Fibroblast of lung (primary cell): ENCODE measurements at regions not wholly inside any gene's neighbourhood (a gene's known extent, or its start where the extent isn't known, plus 50 kb on each side); places are given as distances from the start of the nearest gene placed in this dataset.

Experiments used
- DNase-seq, 2 donors: peaks; one replicate each; pipeline versions ENCODE4 v3.0.0 to v3.0.0-alpha.2; 2010; ENCODE audit warnings: low read depth in 2 of 2
- H2AFZ ChIP-seq: 2 replicates; pipeline ENCODE4 v1.5.1; 2012; ENCODE audit warnings: low read length, control low read depth, inconsistent platforms
- H3K27ac ChIP-seq: 2 replicates; pipeline ENCODE4 v1.5.1; 2011; ENCODE audit warnings: low read length, control low read depth; ENCODE audit not compliant: insufficient read depth
- H3K27me3 ChIP-seq: 2 replicates; pipeline ENCODE4 v1.5.1; 2011; ENCODE audit warnings: mild to moderate bottlenecking, low read length; ENCODE audit not compliant: control insufficient read depth, insufficient read depth
- H3K36me3 ChIP-seq: 2 replicates; pipeline ENCODE4 v1.5.1; 2011; ENCODE audit warnings: low read length; ENCODE audit not compliant: control insufficient read depth, insufficient read depth
- H3K4me1 ChIP-seq: 2 replicates; pipeline ENCODE4 v1.5.1; 2011; ENCODE audit warnings: low read length; ENCODE audit not compliant: control insufficient read depth, insufficient read depth; ENCODE audit errors: extremely low read depth
- H3K4me2 ChIP-seq: 2 replicates; pipeline ENCODE4 v1.5.1; 2011; ENCODE audit warnings: low read length, control low read depth; ENCODE audit not compliant: insufficient read depth; ENCODE audit errors: extremely low read depth
- H3K4me3 ChIP-seq, 4 experiments: fragments of 200-600 bp in 1 of 4; sonication (generic) in 1 of 4; replicated peaks in 1 of 4; 2 replicates each; pipeline ENCODE4 v1.5.1; 2011 to 2016; ENCODE audit warnings: low read length in 4 of 4, low read depth in 3 of 4, mild to moderate bottlenecking in 3 of 4, control low read depth in 2 of 4, inconsistent platforms in 1 of 4, mixed read lengths in 1 of 4; ENCODE audit not compliant: insufficient read depth in 1 of 4; ENCODE audit errors: control extremely low read depth in 1 of 4
- H3K79me2 ChIP-seq: 2 replicates; pipeline ENCODE4 v1.5.1; 2012; ENCODE audit warnings: mild to moderate bottlenecking, low read length, inconsistent platforms; ENCODE audit not compliant: control insufficient read depth, insufficient read depth
- H3K9ac ChIP-seq: 2 replicates; pipeline ENCODE4 v1.5.1; 2011; ENCODE audit warnings: mild to moderate bottlenecking, low read length, control low read depth; ENCODE audit not compliant: insufficient read depth
- H3K9me3 ChIP-seq: 2 replicates; pipeline ENCODE4 v1.5.1; 2012; ENCODE audit warnings: low read depth, low read length; ENCODE audit not compliant: control insufficient read depth, insufficient read depth
- H4K20me1 ChIP-seq: 2 replicates; pipeline ENCODE4 v1.5.1; 2011; ENCODE audit warnings: low read length; ENCODE audit not compliant: control insufficient read depth, insufficient read depth; ENCODE audit errors: extremely low read depth
- EZH2 ChIP-seq: IDR thresholded peaks from 2 replicates; pipeline ENCODE4 v1.5.1; 2012; ENCODE audit warnings: low read length, control low read depth, mild to moderate bottlenecking; ENCODE audit errors: missing control alignments
- TF ChIP-seq, protein P1 (sequence below), 2 donors: IDR thresholded peaks in 1 of 2; conservative IDR thresholded peaks in 1 of 2; 1 replicate in 1 of 2; 2 replicates in 1 of 2; pipeline ENCODE4 v1.5.1; 2011 to 2012; ENCODE audit warnings: low read length in 2 of 2, control low read depth in 1 of 2, inconsistent platforms in 1 of 2, low read depth in 1 of 2, mild to moderate bottlenecking in 1 of 2

DNA sequence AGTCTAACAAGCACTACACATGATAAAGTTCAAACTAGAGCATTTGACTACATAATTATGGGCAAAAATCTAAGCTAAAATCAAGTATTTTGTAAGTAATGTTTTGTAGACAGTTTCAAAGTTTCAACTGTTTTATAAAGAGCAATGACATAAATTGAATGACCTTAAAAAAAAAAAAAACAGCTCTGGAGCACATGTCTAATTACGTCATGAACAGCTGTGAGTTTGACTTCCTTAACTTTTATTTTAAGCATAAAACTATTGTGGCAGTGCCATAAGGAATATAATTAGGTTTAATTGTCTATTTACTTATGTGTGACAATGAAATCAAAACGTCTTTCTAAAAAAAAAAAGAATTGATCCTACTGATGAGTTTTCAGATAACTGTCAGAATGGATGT lies 272.5 kb upstream of the LRRC7 start:
- H3K27ac ChIP-seq: no peak overlapping the region
- no peaks in the 10 kb centered on the region for H3K27me3 ChIP-seq
- TF ChIP-seq, protein P1, sequence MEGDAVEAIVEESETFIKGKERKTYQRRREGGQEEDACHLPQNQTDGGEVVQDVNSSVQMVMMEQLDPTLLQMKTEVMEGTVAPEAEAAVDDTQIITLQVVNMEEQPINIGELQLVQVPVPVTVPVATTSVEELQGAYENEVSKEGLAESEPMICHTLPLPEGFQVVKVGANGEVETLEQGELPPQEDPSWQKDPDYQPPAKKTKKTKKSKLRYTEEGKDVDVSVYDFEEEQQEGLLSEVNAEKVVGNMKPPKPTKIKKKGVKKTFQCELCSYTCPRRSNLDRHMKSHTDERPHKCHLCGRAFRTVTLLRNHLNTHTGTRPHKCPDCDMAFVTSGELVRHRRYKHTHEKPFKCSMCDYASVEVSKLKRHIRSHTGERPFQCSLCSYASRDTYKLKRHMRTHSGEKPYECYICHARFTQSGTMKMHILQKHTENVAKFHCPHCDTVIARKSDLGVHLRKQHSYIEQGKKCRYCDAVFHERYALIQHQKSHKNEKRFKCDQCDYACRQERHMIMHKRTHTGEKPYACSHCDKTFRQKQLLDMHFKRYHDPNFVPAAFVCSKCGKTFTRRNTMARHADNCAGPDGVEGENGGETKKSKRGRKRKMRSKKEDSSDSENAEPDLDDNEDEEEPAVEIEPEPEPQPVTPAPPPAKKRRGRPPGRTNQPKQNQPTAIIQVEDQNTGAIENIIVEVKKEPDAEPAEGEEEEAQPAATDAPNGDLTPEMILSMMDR (conservative IDR thresholded peaks at IDR 0.05 in 1 of 2, IDR thresholded peaks at IDR 0.05 in 1 of 2; ENCODE audit: low read depth in 1 of 2, low read length in 2 of 2): no peak
- no peak for TF ChIP-seq EZH2
- H3K79me2 ChIP-seq: no peaks in the 10 kb centered on the region
- no peaks in the 10 kb centered on the region for H3K4me1 ChIP-seq
- no peaks in the 10 kb centered on the region for H4K20me1 ChIP-seq
- DNase-seq: no peak
- H3K36me3 ChIP-seq: no peaks in the 10 kb centered on the region
- no peak overlapping the region for H2AFZ ChIP-seq
- no peak overlapping the region for H3K4me2 ChIP-seq
- no peak overlapping the region for H3K4me3 ChIP-seq
- no peaks in the 10 kb centered on the region for H3K9me3 ChIP-seq
- no peak overlapping the region for H3K9ac ChIP-seq

DNA sequence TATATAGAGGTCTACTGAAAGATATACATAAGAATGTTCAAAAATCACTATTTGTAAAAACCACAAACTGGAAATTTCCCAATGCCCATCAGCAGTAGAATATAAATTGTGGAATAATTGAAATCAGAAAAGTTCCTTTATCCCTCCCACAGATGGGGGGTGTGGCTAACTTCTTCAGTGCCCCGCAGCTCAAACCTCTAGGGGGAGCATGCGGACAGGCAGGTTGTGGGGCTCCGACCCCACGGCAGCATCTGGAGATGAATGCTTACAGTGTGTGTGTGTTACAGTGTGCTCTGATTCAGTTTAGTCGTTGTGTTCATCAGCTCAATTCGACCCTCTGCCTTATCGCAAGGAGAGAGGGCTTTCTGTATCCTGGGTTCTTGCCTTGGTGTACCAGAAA lies 262.1 kb upstream of the LRRC7 start:
- H3K4me1 ChIP-seq: no peaks in the 10 kb centered on the region
- H2AFZ ChIP-seq: no peak overlapping the region
- no peaks in the 10 kb centered on the region for H4K20me1 ChIP-seq
- H3K36me3 ChIP-seq: no peaks in the 10 kb centered on the region
- no peaks in the 10 kb centered on the region for H3K27me3 ChIP-seq
- H3K27ac ChIP-seq: no peak overlapping the region
- DNase-seq: no peak
- no peak overlapping the region for H3K4me3 ChIP-seq
- no peaks in the 10 kb centered on the region for H3K79me2 ChIP-seq
- H3K9ac ChIP-seq: no peak overlapping the region
- H3K9me3 ChIP-seq: no peaks in the 10 kb centered on the region
- no peak for TF ChIP-seq EZH2
- TF ChIP-seq, protein P1 (conservative IDR thresholded peaks at IDR 0.05 in 1 of 2, IDR thresholded peaks at IDR 0.05 in 1 of 2; ENCODE audit: low read depth in 1 of 2, low read length in 2 of 2): no peak
- no peak overlapping the region for H3K4me2 ChIP-seq

GRCh38 chr1:69312055-69312732 lies 255.5 kb upstream of the LRRC7 start:
- TF ChIP-seq EZH2: no peak
- TF ChIP-seq, protein P1 (conservative IDR thresholded peaks at IDR 0.05 in 1 of 2, IDR thresholded peaks at IDR 0.05 in 1 of 2; ENCODE audit: low read depth in 1 of 2, low read length in 2 of 2): no peak
- Histone ChIP-seq H3K9ac (no peak overlapping the region), H2AFZ (no peak overlapping the region), H3K4me2 (no peak overlapping the region), H3K27ac (no peak overlapping the region), H3K79me2 (no peaks in the 10 kb centered on the region), H3K4me3 (no peak overlapping the region), H3K9me3 (no peaks in the 10 kb centered on the region), H3K4me1 (no peaks in the 10 kb centered on the region), H4K20me1 (no peaks in the 10 kb centered on the region), H3K36me3 (no peaks in the 10 kb centered on the region), H3K27me3 (no peaks in the 10 kb centered on the region)
- no peak for DNase-seq
